ENCODE measurements at regions not wholly inside any gene's neighbourhood (a gene's known extent, or its start where the extent isn't known, plus 50 kb on each side); places are given as distances from the start of the nearest gene placed in this dataset.

DNA sequence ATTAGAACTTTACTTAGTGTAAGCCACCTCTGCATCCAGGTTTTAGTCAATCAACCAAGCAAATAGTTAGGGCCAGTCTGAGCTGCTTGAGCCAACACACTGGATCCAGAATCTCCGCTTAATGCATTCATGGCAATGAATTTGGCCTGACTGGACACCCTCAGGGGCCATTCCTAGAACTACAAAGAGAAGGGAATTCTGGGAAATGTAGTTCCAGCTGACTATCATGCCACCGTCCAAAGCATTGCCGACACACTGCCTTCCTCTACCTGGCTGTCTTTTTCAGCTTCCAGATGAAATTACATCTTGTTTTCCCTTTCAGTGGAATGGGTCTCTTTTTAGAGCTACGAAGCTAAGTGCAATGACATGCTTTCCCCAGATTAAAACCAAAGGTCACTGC is 163.0 kb upstream of the IGSF21 start:
- TF ChIP-seq, protein P1, sequence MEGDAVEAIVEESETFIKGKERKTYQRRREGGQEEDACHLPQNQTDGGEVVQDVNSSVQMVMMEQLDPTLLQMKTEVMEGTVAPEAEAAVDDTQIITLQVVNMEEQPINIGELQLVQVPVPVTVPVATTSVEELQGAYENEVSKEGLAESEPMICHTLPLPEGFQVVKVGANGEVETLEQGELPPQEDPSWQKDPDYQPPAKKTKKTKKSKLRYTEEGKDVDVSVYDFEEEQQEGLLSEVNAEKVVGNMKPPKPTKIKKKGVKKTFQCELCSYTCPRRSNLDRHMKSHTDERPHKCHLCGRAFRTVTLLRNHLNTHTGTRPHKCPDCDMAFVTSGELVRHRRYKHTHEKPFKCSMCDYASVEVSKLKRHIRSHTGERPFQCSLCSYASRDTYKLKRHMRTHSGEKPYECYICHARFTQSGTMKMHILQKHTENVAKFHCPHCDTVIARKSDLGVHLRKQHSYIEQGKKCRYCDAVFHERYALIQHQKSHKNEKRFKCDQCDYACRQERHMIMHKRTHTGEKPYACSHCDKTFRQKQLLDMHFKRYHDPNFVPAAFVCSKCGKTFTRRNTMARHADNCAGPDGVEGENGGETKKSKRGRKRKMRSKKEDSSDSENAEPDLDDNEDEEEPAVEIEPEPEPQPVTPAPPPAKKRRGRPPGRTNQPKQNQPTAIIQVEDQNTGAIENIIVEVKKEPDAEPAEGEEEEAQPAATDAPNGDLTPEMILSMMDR (IDR thresholded peaks at IDR 0.05) = no peak
- no peak for TF ChIP-seq CHD2 (IDR thresholded peaks at IDR 0.05; ENCODE audit: low read length, partially characterized antibody)
- no peak for TF ChIP-seq FOXJ3 (CRISPR knock-in tag; IDR thresholded peaks at IDR 0.05)
